A549 (cell line): ENCODE measurements at regions not wholly inside any gene's neighbourhood (a gene's known extent, or its start where the extent isn't known, plus 50 kb on each side); places are given as distances from the start of the nearest gene placed in this dataset.

Experiments
- ATAC-seq, 2 experiments: fragments of 200-7000 bp in 1 of 2; fragments of >200 bp in 1 of 2; cut with Nextera tagmentation in 1 of 2; cut with Tn5 transposase in 1 of 2; 3 replicates each; pipeline versions ENCODE4 v1.8.0 to v1.9.1; 2018 to 2020; ENCODE audit warnings: mild to moderate bottlenecking in 1 of 2, moderate library complexity in 1 of 2
- CTCF ChIA-PET: fragments of 300-600 bp; sonication (Branson Sonifier 250); formaldehyde crosslinking; extraction: SDS; loops from one replicate; lab custom pipeline; 2021; ENCODE audit warnings: antibody characterized with exemption, inconsistent platforms; lab: Yijun Ruan, JAX
- POLR2A ChIA-PET: fragments of 350-600 bp; formaldehyde crosslinking; extraction: SDS; loops from one replicate; lab custom pipeline; 2021; ENCODE audit warnings: antibody characterized with exemption, inconsistent platforms; lab: Yijun Ruan, JAX
- DNase-seq, 2 experiments: peaks; one replicate each; pipeline versions ENCODE4 v3.0.0 to v3.0.0-alpha.2; 2011 to 2016; ENCODE audit warnings: low read depth in 1 of 2, low spot score in 1 of 2
- FAIRE-seq: peaks from 2 replicates; lab custom pipeline; 2011; peaks lifted over from hg19 to GRCh38; lab: Jason Lieb, UNC
- H3K27ac ChIP-seq, 2 experiments: fragments of >200 bp; sonication (Bioruptor Twin); formaldehyde crosslinking; 3 replicates each; pipeline ENCODE4 v1.5.1; 2016 to 2017
- H3K4me1 ChIP-seq: fragments of >200 bp; sonication (Bioruptor Twin); formaldehyde crosslinking; 3 replicates; pipeline ENCODE4 v1.6.1; 2016
- H3K4me2 ChIP-seq: fragments of >200 bp; sonication (Bioruptor Twin); formaldehyde crosslinking; 3 replicates; pipeline ENCODE4 v1.6.1; 2016
- H3K4me3 ChIP-seq: fragments of >200 bp; sonication (Bioruptor Twin); formaldehyde crosslinking; 3 replicates; pipeline ENCODE4 v1.5.1; 2016
- H3K9me3 ChIP-seq: fragments of >200 bp; sonication (Bioruptor Twin); formaldehyde crosslinking; 3 replicates; pipeline ENCODE4 v1.6.1; 2016
- BHLHE40 ChIP-seq: IDR thresholded peaks from 2 replicates; pipeline ENCODE4 v1.6.1; 2012; ENCODE audit warnings: low read depth, low read length, inconsistent platforms
- CBX8 ChIP-seq: fragments of 200-600 bp; sonication (generic); IDR thresholded peaks from 2 replicates; pipeline ENCODE4 v1.6.1; 2016
- CTCF ChIP-seq: fragments of >200 bp; sonication (Bioruptor Twin); formaldehyde crosslinking; IDR thresholded peaks from 3 replicates; pipeline ENCODE4 v1.5.1; 2016
- E2F6 ChIP-seq: IDR thresholded peaks from 2 replicates; pipeline ENCODE4 v1.6.1; 2012; ENCODE audit warnings: low read depth, borderline replicate concordance
- ELK1 ChIP-seq: fragments of 150-350 bp; IDR thresholded peaks from 2 replicates; pipeline ENCODE4 v1.6.1; 2014; ENCODE audit warnings: low read depth, mild to moderate bottlenecking, low read length
- HDAC2 ChIP-seq: fragments of 200-600 bp; sonication (generic); IDR thresholded peaks from 2 replicates; pipeline ENCODE4 v1.6.1; 2016
- HEYL ChIP-seq: fragments of 250-450 bp; sonication (Bioruptor Pico); IDR thresholded peaks from 2 replicates; pipeline ENCODE4 v1.8.0; 2021; ENCODE audit warnings: mild to moderate bottlenecking, moderate library complexity
- HMGXB4 ChIP-seq: fragments of 250-450 bp; sonication (Bioruptor Pico); IDR thresholded peaks from 2 replicates; pipeline ENCODE4 v1.5.0; 2021; ENCODE audit warnings: mild to moderate bottlenecking, moderate library complexity, borderline replicate concordance
- NPAS2 ChIP-seq: fragments of 250-450 bp; sonication (Bioruptor Pico); IDR thresholded peaks from 2 replicates; pipeline ENCODE4 v1.8.0; 2022; ENCODE audit warnings: mild to moderate bottlenecking, moderate library complexity, borderline replicate concordance
- SREBF2 ChIP-seq: fragments of 450-650 bp; IDR thresholded peaks from 2 replicates; pipeline ENCODE4 v1.6.1; 2014; ENCODE audit warnings: mild to moderate bottlenecking, moderate library complexity
- WGBS: methylation state at CpG from one replicate; pipeline ENCODE4 v1.1.6; 2017; ENCODE audit errors: missing lambda C conversion rate; 5-methylcytosine and 5-hydroxymethylcytosine counted together

DNA sequence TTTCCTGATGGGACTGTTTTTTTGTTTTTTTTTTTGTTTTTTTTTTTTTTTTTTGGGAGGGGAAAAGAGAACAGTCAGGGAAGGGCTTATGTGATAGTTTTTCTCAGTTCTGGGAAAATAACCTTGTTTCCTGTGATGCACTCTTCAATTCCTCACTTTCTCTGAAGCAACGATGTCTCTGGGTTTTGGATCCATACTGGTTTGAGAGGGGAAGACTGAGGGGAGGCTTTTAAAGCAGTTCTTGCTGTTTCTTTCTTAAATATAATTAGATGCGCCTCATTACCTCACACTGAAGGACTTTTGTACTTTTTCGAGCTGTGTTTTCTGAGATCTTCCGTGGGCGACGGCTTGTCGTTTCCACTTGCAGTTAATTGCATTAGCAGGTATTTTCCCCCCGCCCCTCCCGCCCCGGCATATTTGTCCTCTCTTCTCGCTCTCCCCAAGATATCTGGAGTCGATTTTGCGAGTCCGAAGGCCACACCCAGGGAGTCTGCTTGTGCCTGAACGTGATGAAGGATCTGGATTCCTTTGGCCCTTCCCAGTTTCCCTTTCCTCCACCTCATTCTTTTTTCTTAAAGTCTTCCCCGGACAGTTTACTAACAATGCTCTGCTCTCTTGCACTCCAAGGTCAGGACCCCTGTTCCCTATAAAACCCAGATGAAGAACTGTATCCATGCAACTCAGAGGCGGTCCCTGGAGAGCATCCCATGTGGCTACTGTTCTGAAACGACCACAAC is 125.2 kb upstream of the ZFHX3 start (continued):
- TF ChIP-seq SREBF2, result no peak
- TF ChIP-seq NPAS2 (CRISPR knock-in tag), result no peak
- TF ChIP-seq ELK1, result no peak
- TF ChIP-seq, all 56 proteins: peak for 0

- Histone ChIP-seq H3K4me1 (peaks cover 14% of the 10 kb centered on the region; the same call in 2 of the 3 replicates), H3K4me3 (no peak overlapping the region), H3K27ac (peak overlapping the region in 1 of 2 experiments; percentile 41; a peak in 2 of 6 replicates), H3K4me2 (no peak overlapping the region), H3K9me3 (no peaks in the 10 kb centered on the region)
- ATAC-seq (peak in 1 of 2 experiments; percentile 43; a peak in 3 of 6 replicates), DNase-seq (peak in 1 of 2 experiments; percentile 36), FAIRE-seq (no peak)
- 91% methylated on average over 23 of the region's 23 CpGs for WGBS
- CTCF ChIA-PET, result interaction anchor here (0.6 to 1.7 kb wide), 9 partner anchors 12 to 973 kb away, joined by 3 to 5 read pairs (median 4); no protein-coding TSS in a partner anchor
- POLR2A ChIA-PET, result interaction anchor here (0.8 kb wide), 1 partner anchor 117 kb away, joined by 3 read pairs; no protein-coding TSS in a partner anchor
- TF ChIP-seq BHLHE40 (no peak), CTCF (0 out of 3 replicates have a peak, but pooled peaks have one; percentile 19), HMGXB4 (CRISPR knock-in tag) (no peak)
Measured at GRCh38 chr16:73172241-73172972, 124.5 kb upstream of the ZFHX3 start.

DNA sequence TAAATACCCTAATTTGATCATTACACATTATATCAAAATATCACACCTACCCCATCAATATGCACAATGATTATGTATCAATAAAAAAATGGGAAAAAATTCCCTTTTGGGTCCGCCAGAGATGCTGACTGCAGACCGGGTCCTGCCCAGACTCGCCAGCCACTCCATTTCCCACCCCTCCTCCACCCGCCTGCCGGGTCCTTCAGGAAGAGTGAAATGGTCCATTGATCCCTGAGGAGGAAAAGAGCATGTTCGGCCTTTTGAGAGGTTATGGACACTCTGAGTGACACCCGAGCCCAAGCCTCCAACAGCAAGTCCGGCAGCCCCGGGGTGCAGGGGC is 123.9 kb upstream of the ZFHX3 start:
- Histone ChIP-seq H3K4me2 (no peak overlapping the region), H3K27ac (peak overlapping the region in 1 of 2 experiments; percentile 41; a peak in 1 of 6 replicates), H3K4me3 (no peak overlapping the region), H3K9me3 (no peaks in the 10 kb centered on the region), H3K4me1 (peaks cover 13% of the 10 kb centered on the region; the same call in 2 of the 3 replicates)
- 96% methylated on average over 9 of the region's 9 CpGs for WGBS
- CTCF ChIA-PET, result interaction anchor here (0.9 to 1.7 kb wide), 8 partner anchors 12 to 370 kb away, joined by 3 to 5 read pairs (median 4); no protein-coding TSS in a partner anchor
- ATAC-seq (no peak), DNase-seq (no peak), FAIRE-seq (no peak)
- TF ChIP-seq E2F6 (no peak), HEYL (no peak), CBX8 (no peak), CTCF (no peak), HDAC2 (no peak)
- POLR2A ChIA-PET, result no interaction called here
